ENCODE measurements at regions not wholly inside any gene's neighbourhood (a gene's known extent, or its start where the extent isn't known, plus 50 kb on each side); places are given as distances from the start of the nearest gene placed in this dataset.

DNA sequence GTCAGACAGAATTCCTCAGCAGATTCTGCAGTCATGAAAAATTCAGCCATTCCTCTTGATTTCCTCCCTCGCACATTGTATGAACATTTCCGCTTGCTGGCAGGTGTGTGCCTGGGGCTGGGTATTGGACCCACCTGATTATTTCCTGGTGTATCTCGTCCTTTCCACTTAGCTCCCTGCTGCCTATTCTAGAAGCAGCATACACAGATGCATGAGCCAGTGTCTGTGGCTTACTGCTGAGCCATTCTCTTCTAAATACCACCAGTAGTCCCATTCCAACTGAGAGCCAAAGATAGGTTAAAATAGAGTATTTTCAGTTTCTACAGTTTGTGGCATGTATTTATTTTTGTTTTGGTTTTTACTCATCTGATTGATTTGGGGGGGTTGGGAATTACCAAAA, 270.1 kb upstream of the AKR1E2 start:
- H3K9me1 ChIP-seq (replicated peaks; ENCODE audit: control insufficient read depth, extremely low read depth, insufficient read depth, low read length), result no peaks in the 10 kb centered on the region
- TF ChIP-seq, protein P1, sequence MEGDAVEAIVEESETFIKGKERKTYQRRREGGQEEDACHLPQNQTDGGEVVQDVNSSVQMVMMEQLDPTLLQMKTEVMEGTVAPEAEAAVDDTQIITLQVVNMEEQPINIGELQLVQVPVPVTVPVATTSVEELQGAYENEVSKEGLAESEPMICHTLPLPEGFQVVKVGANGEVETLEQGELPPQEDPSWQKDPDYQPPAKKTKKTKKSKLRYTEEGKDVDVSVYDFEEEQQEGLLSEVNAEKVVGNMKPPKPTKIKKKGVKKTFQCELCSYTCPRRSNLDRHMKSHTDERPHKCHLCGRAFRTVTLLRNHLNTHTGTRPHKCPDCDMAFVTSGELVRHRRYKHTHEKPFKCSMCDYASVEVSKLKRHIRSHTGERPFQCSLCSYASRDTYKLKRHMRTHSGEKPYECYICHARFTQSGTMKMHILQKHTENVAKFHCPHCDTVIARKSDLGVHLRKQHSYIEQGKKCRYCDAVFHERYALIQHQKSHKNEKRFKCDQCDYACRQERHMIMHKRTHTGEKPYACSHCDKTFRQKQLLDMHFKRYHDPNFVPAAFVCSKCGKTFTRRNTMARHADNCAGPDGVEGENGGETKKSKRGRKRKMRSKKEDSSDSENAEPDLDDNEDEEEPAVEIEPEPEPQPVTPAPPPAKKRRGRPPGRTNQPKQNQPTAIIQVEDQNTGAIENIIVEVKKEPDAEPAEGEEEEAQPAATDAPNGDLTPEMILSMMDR (IDR thresholded peaks at IDR 0.05; ENCODE audit: extremely low read depth in 1 of 2, insufficient read depth in 1 of 2, low read depth in 1 of 2, low read length in 2 of 2), result no peak
- POLR2A ChIA-PET, result no interaction called here

DNA sequence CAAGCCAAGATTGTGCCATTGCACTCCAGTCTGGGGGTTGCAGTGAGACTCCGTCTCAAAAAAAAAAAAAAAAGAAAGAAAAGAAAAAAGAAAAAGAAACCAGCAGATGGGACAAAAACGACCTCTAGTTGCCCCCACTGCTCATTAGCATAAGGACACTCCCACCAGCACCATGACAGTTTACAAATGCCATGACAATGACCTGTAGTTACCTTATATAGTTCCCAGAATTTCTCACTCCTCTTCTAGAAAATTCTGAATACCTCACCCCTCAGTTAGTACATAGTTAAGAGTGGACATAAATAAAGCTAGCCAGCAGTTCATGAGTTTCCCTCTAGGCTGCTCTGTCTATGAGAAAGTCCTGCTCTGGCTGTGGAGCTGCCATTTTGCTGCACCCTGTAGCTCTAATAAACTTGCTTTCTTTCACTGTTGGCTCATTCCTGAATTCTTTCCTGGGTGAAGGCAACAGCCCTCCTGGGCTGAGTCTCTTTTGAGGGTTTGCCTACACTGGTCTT, 276.8 kb upstream of the AKR1E2 start:
- no peak overlapping the region for H2AFZ ChIP-seq (ENCODE audit: low read depth, low read length)
- POLR2A ChIA-PET, result no interaction called here
- FAIRE-seq, result no peak

More for the DNA sequence above, 270.1 kb upstream of the AKR1E2 start:
- Histone ChIP-seq H3K27ac (ENCODE audit: insufficient read depth, low read depth, low read length) (no peak overlapping the region), H3K36me3 (ENCODE audit: control insufficient read depth in 2 of 2, extremely low read depth in 1 of 2, insufficient read depth in 2 of 2, low read length in 2 of 2) (no peaks in the 10 kb centered on the region), H3K4me1 (ENCODE audit: control insufficient read depth, extremely low read depth, insufficient read depth, low read length) (no peaks in the 10 kb centered on the region), H3K79me2 (ENCODE audit: control insufficient read depth, insufficient read depth, low read length) (no peaks in the 10 kb centered on the region), H3K9me3 (replicated peaks; ENCODE audit: control insufficient read depth, insufficient read depth, low read length) (no peaks in the 10 kb centered on the region), H3K4me2 (ENCODE audit: insufficient read depth, low read length) (no peak overlapping the region), H3K27me3 (ENCODE audit: control insufficient read depth in 2 of 2, insufficient read depth in 2 of 2, low read length in 2 of 2) (no peaks in the 10 kb centered on the region), H4K20me1 (replicated peaks; ENCODE audit: control insufficient read depth, extremely low read depth, insufficient read depth, low read length) (no peaks in the 10 kb centered on the region), H3K9ac (replicated peaks; ENCODE audit: extremely low read depth, insufficient read depth, low read length) (no peak overlapping the region), H3K4me3 (replicated peaks in 1 of 3; ENCODE audit: insufficient read depth in 1 of 3, low read depth in 1 of 3, low read length in 3 of 3) (no peak overlapping the region), H2AFZ (ENCODE audit: low read depth, low read length) (no peak overlapping the region)
- FAIRE-seq (no peak), DNase-seq (ENCODE audit: low read depth, low spot score) (no peak)
- BruUV-seq (replicated peaks), result no TSS peak
- CTCF ChIA-PET, result no interaction called here
- intact Hi-C loops (cut with micrococcal nuclease), result no loop called here
- dilution Hi-C loops (cut with MboI; ENCODE audit: extremely low pct_ligation_motif_present, low sequenced_read_pairs), result no loop called here

More for the DNA sequence above, 276.8 kb upstream of the AKR1E2 start:
- no peak for TF ChIP-seq MAX (IDR thresholded peaks at IDR 0.05; ENCODE audit: insufficient read depth, insufficient read length)
- no peak for TF ChIP-seq POLR2AphosphoS5 (IDR thresholded peaks at IDR 0.05; ENCODE audit: insufficient read depth, low read depth, low read length)
- TF ChIP-seq, protein P1 (IDR thresholded peaks at IDR 0.05; ENCODE audit: extremely low read depth in 1 of 2, insufficient read depth in 1 of 2, low read depth in 1 of 2, low read length in 2 of 2), result no peak
- no peak for TF ChIP-seq POLR2A (IDR thresholded peaks at IDR 0.05; ENCODE audit: low read depth, low read length)
- no peak for TF ChIP-seq EZH2 (IDR thresholded peaks at IDR 0.05; ENCODE audit: borderline replicate concordance, low read depth, low read length, severe bottlenecking)
- no peak for TF ChIP-seq GATA2 (IDR thresholded peaks at IDR 0.05; ENCODE audit: insufficient read depth, insufficient read length, low read depth, low read length)
- TF ChIP-seq JUN (IDR thresholded peaks at IDR 0.05; ENCODE audit: borderline replicate concordance, insufficient read depth, insufficient read length, low read depth), result no peak
- no peak for TF ChIP-seq FOS (IDR thresholded peaks at IDR 0.05; ENCODE audit: borderline replicate concordance, insufficient read depth, low read length)
- no peak for TF ChIP-seq MYC (IDR thresholded peaks at IDR 0.05; ENCODE audit: low read depth, low read length)
- no peaks in the 10 kb centered on the region for H3K9me3 ChIP-seq (replicated peaks; ENCODE audit: control insufficient read depth, insufficient read depth, low read length)
- dilution Hi-C loops (cut with MboI; ENCODE audit: extremely low pct_ligation_motif_present, low sequenced_read_pairs) (no loop called here), intact Hi-C loops (cut with micrococcal nuclease) (no loop called here)
- H3K9ac ChIP-seq (replicated peaks; ENCODE audit: extremely low read depth, insufficient read depth, low read length), result no peak overlapping the region
- no peak overlapping the region for H3K27ac ChIP-seq (ENCODE audit: insufficient read depth, low read depth, low read length)
- no peaks in the 10 kb centered on the region for H3K9me1 ChIP-seq (replicated peaks; ENCODE audit: control insufficient read depth, extremely low read depth, insufficient read depth, low read length)
- H3K4me2 ChIP-seq (ENCODE audit: insufficient read depth, low read length), result no peak overlapping the region
- H3K79me2 ChIP-seq (ENCODE audit: control insufficient read depth, insufficient read depth, low read length), result no peaks in the 10 kb centered on the region
- no peaks in the 10 kb centered on the region for H3K27me3 ChIP-seq (ENCODE audit: control insufficient read depth in 2 of 2, insufficient read depth in 2 of 2, low read length in 2 of 2)
- H4K20me1 ChIP-seq (replicated peaks; ENCODE audit: control insufficient read depth, extremely low read depth, insufficient read depth, low read length), result no peaks in the 10 kb centered on the region
- H3K4me1 ChIP-seq (ENCODE audit: control insufficient read depth, extremely low read depth, insufficient read depth, low read length), result no peaks in the 10 kb centered on the region
- DNase-seq (ENCODE audit: low read depth, low spot score), result no peak
- BruUV-seq (replicated peaks), result no TSS peak
- H3K36me3 ChIP-seq (ENCODE audit: control insufficient read depth in 2 of 2, extremely low read depth in 1 of 2, insufficient read depth in 2 of 2, low read length in 2 of 2), result no peaks in the 10 kb centered on the region
- CTCF ChIA-PET, result interaction anchor here (1.4 kb wide), 1 partner anchor 10 kb away, joined by 3 read pairs; no protein-coding TSS in a partner anchor
- H3K4me3 ChIP-seq (replicated peaks in 1 of 3; ENCODE audit: insufficient read depth in 1 of 3, low read depth in 1 of 3, low read length in 3 of 3), result no peak overlapping the region
